ENCODE measurements at regions not wholly inside any gene's neighbourhood (a gene's known extent, or its start where the extent isn't known, plus 50 kb on each side); places are given as distances from the start of the nearest gene placed in this dataset.

DNA sequence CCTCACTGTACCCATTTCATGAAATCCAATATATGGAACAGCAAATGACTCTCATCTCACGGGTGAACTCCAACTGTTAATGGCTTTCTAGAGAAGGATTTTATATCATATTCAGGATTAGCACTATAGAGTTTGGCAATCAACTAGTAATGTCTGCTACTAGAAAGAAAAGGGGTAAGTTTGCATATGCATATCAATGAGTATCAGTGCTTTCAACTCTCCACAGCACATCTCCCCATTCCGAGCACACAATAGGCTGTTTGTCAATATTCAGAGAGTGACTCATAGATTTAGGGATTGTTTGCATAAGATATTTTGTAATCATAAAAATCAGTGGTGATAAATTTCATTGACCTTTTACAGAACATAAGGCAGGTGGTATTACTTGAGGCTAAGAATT lies 163.2 kb upstream of the LMCD1 start:
- H4K8ac ChIP-seq (ENCODE audit: low read depth in 2 of 2, low read length in 2 of 2), result no peak overlapping the region
- H2BK15ac ChIP-seq (ENCODE audit: low read depth, low read length), result no peak overlapping the region

More for the DNA sequence above, 163.2 kb upstream of the LMCD1 start:
- no peaks in the 10 kb centered on the region for H3K27me3 ChIP-seq (ENCODE audit: control insufficient read depth, insufficient read depth, low read length)
- TF ChIP-seq, protein P1, sequence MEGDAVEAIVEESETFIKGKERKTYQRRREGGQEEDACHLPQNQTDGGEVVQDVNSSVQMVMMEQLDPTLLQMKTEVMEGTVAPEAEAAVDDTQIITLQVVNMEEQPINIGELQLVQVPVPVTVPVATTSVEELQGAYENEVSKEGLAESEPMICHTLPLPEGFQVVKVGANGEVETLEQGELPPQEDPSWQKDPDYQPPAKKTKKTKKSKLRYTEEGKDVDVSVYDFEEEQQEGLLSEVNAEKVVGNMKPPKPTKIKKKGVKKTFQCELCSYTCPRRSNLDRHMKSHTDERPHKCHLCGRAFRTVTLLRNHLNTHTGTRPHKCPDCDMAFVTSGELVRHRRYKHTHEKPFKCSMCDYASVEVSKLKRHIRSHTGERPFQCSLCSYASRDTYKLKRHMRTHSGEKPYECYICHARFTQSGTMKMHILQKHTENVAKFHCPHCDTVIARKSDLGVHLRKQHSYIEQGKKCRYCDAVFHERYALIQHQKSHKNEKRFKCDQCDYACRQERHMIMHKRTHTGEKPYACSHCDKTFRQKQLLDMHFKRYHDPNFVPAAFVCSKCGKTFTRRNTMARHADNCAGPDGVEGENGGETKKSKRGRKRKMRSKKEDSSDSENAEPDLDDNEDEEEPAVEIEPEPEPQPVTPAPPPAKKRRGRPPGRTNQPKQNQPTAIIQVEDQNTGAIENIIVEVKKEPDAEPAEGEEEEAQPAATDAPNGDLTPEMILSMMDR (conservative IDR thresholded peaks at IDR 0.05; ENCODE audit: low read depth, low read length), result no peak
- TF ChIP-seq POLR2A (IDR thresholded peaks at IDR 0.05; ENCODE audit: low read depth, low read length) (no peak), BHLHE40 (IDR thresholded peaks at IDR 0.05; ENCODE audit: low read depth, low read length) (no peak), MAFK (IDR thresholded peaks at IDR 0.05; ENCODE audit: low read depth, low read length) (no peak), RFX5 (IDR thresholded peaks at IDR 0.05; ENCODE audit: low read depth, low read length) (no peak), NFE2L2 (IDR thresholded peaks at IDR 0.05; ENCODE audit: low read depth, low read length) (no peak), CHD1 (IDR thresholded peaks at IDR 0.05; ENCODE audit: low read depth, low read length) (no peak), RAD21 (IDR thresholded peaks at IDR 0.05; ENCODE audit: low read length) (no peak), CEBPB (IDR thresholded peaks at IDR 0.05; ENCODE audit: low read depth, low read length) (no peak), RCOR1 (IDR thresholded peaks at IDR 0.05; ENCODE audit: insufficient replicate concordance, low read length) (no peak), MAZ (IDR thresholded peaks at IDR 0.05; ENCODE audit: borderline replicate concordance, low read depth, low read length) (no peak), FOS (IDR thresholded peaks at IDR 0.05; ENCODE audit: low read depth, low read length) (no peak), USF2 (IDR thresholded peaks at IDR 0.05; ENCODE audit: low read depth, low read length) (no peak), SMC3 (IDR thresholded peaks at IDR 0.05; ENCODE audit: low read depth, low read length) (no peak), MXI1 (IDR thresholded peaks at IDR 0.05; ENCODE audit: borderline replicate concordance, low read depth, low read length) (no peak)
- TF ChIP-seq, protein P2, sequence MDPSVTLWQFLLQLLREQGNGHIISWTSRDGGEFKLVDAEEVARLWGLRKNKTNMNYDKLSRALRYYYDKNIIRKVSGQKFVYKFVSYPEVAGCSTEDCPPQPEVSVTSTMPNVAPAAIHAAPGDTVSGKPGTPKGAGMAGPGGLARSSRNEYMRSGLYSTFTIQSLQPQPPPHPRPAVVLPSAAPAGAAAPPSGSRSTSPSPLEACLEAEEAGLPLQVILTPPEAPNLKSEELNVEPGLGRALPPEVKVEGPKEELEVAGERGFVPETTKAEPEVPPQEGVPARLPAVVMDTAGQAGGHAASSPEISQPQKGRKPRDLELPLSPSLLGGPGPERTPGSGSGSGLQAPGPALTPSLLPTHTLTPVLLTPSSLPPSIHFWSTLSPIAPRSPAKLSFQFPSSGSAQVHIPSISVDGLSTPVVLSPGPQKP (IDR thresholded peaks at IDR 0.05; ENCODE audit: borderline replicate concordance, low read depth, low read length), result no peak
- H2BK20ac ChIP-seq (ENCODE audit: low read depth, low read length), result no peak overlapping the region
- ChIA-PET POLR2A (ENCODE audit: unreplicated experiment) (no interaction called here), CTCF (no interaction called here)
- H4K20me1 ChIP-seq (ENCODE audit: insufficient read depth, low read length), result no peaks in the 10 kb centered on the region
- H3K27ac ChIP-seq (ENCODE audit: insufficient read depth, low read length), result no peak overlapping the region
- no peak overlapping the region for H3K4me2 ChIP-seq (ENCODE audit: low read depth, low read length)
- no peak overlapping the region for H4K5ac ChIP-seq (ENCODE audit: low read depth, low read length)
- dilution Hi-C loops (cut with HindIII; ENCODE audit: low sequenced_read_pairs, unreplicated experiment) (no loop called here), in situ Hi-C loops (cut with MboI; ENCODE audit: low sequenced_read_pairs) (no loop called here), intact Hi-C loops (cut with micrococcal nuclease) (no loop called here)
- H3K9me3 ChIP-seq (ENCODE audit: control insufficient read depth, insufficient read depth, low read length), result no peaks in the 10 kb centered on the region
- H3K4ac ChIP-seq (ENCODE audit: low read depth, low read length), result no peak overlapping the region
- H3K36me3 ChIP-seq (ENCODE audit: control insufficient read depth, insufficient read depth, low read length), result no peaks in the 10 kb centered on the region
- no peak overlapping the region for H2BK5ac ChIP-seq (ENCODE audit: low read depth, low read length, poor library complexity, severe bottlenecking)
- H3K9ac ChIP-seq (ENCODE audit: low read depth, low read length), result no peak overlapping the region
- no peak overlapping the region for H2AK9ac ChIP-seq (replicated peaks; ENCODE audit: low read depth, low read length, poor library complexity)
- no peaks in the 10 kb centered on the region for H3K79me1 ChIP-seq (ENCODE audit: low read depth in 1 of 2, low read length in 2 of 2)
- H2AFZ ChIP-seq (replicated peaks; ENCODE audit: low read length, poor library complexity), result no peak overlapping the region
- H3K4me3 ChIP-seq (ENCODE audit: insufficient read depth, low read depth, low read length), result no peak overlapping the region
- H3K18ac ChIP-seq (ENCODE audit: low read depth, low read length), result no peak overlapping the region
- H3K4me1 ChIP-seq (ENCODE audit: control insufficient read depth, insufficient read depth, low read length), result no peaks in the 10 kb centered on the region
- no peak overlapping the region for H4K91ac ChIP-seq (ENCODE audit: insufficient read depth, low read depth, low read length)
- H2BK120ac ChIP-seq (ENCODE audit: low read depth, low read length), result no peak overlapping the region
- no peak overlapping the region for H3K56ac ChIP-seq (ENCODE audit: extremely low read depth, insufficient read depth, low read length)
- no peak overlapping the region for H2AK5ac ChIP-seq (ENCODE audit: low read depth, low read length)
- DNase-seq, result no peak
- no TSS peak for BruUV-seq (replicated peaks)
- WGBS, 2 experiments (ENCODE audit: extremely low coverage in 2 of 2, insufficient read length in 1 of 2), result no CpG with 5 or more reads among the region's 2 CpGs
- no peaks in the 10 kb centered on the region for H3K9me1 ChIP-seq (ENCODE audit: insufficient read depth, low read length)
- no peak overlapping the region for H3K23ac ChIP-seq (ENCODE audit: low read depth, low read length)
- no peak for ATAC-seq (ENCODE audit: low read depth)
- no peak overlapping the region for H3K14ac ChIP-seq (replicated peaks; ENCODE audit: low read depth, low read length)

Data from IMR-90 (cell line).